Left renal pelvis (tissue), 4 donors: ENCODE measurements at regions not wholly inside any gene's neighbourhood (a gene's known extent, or its start where the extent isn't known, plus 50 kb on each side); places are given as distances from the start of the nearest gene placed in this dataset.

Experiments used
- DNase-seq, 4 donors: peaks; one replicate each; pipeline ENCODE4 v3.0.0-alpha.2; 2013; ENCODE audit warnings: low read depth in 4 of 4, low spot score in 3 of 4

- no peak for DNase-seq
Measured at GRCh38 chr9:84393266-84393950, 52.9 kb upstream of the SLC28A3 start.

DNA sequence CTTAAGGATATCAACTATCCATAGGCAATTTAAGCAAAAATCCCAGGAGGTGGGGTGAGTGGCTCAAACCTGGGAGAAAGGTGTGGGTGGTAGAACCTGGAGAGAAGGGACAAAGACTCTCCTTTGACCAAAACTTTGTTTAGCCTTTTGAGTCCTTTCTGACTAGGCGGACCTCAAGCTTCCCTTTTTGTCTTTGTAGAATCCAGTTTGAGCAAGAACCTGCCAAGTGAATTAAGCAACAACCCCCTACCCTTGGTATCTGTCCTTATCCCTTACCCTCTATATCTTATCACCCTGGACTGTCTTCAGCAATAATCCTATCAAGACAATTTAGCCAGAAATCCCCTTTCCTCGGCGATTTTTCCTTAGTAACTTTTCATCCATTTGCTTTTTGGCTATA, 53.5 kb upstream of the SLC28A3 start:
- DNase-seq, result no peak

- DNase-seq, result peak; percentile 42 to 77 (median 70)
Measured at GRCh38 chr9:84397151-84397728, 56.7 kb upstream of the SLC28A3 start.

DNA sequence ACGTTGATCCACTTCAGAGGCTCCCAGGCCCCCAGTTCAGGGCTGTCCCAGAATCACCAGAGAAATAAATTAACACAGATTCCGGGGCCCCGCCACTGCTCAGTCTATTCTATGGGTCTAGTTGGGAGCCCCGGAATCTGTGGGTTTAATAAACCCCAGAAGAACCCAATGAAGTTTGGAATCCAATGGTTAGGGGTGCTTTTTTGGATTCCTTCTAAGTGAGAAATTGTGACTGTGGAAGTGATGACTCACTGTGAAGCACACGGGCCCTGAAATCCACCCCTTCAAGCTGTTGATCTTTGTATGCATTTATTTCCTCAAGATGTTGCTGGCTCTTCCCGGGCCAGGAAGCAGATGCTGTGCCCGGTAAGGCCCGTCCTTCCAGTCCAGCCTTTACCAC, 57.3 kb upstream of the SLC28A3 start:
- no peak for DNase-seq

- no peak for DNase-seq
Measured at GRCh38 chr9:84402517-84402916, 62.0 kb upstream of the SLC28A3 start.

GRCh38 chr9:84403288-84403687, 62.7 kb upstream of the SLC28A3 start:
- no peak for DNase-seq

DNA sequence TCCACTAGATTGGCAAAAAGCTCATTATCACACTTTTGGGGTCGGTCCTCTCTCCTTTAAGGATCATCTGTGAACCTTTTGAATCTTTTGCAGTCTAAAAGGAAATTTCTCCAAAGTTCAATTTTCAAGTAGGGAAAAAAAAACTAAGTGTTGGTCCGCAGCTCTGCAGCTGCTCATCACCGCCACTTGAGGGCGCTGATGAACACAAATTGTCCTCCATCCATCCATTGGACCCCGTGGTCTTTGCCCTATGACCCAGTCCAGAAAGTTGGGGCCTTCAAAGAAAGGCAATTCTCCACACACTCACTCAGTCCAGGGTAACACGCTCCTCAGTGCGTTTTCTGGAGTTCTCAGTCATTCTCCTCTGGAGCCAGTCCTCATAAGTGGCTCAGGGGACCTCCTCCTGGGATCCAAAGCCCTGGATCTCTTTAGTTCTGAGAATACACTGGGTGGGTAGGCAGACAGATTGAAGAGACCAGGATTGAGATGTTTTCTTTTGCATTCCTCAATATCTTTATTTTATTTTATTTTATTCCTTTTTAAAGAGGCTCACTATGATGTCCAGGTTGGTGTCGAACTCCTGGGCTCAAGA, 63.6 kb upstream of the SLC28A3 start:
- DNase-seq, result no peak

- DNase-seq, result no peak
Measured at GRCh38 chr9:84405667-84406066, 65.1 kb upstream of the SLC28A3 start.

DNA sequence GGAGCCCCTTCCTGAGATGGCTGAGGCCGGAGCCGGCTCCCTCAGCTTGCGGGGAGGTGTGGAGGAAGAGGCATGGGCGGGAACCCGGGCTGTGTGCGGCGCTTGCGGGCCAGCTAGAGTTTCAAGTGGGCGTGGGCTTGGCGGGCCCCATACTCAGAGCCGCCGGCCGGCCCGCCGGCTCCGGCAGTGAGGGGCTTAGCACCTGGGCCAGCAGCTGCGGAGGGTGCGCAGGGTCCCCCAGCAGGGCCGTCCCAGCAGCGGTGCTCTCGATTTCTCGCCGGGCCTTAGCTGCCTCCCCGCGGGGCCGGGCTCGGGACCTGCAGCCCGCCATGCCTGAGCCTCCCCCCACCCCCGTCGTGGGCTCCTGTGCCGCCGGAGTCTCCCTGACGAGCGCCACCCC, 67.9 kb upstream of the SLC28A3 start:
- no peak for DNase-seq

- DNase-seq, result no peak
Measured at GRCh38 chr9:84411683-84412267, 71.2 kb upstream of the SLC28A3 start.

DNA sequence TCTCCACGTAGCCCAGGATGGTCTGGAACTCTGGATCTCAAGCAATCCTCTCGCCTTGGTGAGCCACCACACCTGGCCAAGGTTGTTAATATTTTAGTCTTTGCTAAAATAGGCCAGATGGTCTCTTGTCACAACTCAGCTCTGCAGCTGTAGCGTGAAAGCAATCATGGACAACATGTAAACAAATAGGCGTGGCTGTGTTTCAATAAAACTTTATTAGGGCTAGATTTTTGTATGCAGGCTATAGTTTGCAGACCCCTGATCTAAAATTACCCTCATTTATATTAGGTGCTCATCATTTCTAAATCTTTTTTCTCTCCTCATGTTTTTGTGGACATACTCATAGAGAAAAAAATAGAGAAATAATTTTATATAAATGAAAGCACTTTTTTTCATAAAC, 72.1 kb upstream of the SLC28A3 start:
- no peak for DNase-seq

DNA sequence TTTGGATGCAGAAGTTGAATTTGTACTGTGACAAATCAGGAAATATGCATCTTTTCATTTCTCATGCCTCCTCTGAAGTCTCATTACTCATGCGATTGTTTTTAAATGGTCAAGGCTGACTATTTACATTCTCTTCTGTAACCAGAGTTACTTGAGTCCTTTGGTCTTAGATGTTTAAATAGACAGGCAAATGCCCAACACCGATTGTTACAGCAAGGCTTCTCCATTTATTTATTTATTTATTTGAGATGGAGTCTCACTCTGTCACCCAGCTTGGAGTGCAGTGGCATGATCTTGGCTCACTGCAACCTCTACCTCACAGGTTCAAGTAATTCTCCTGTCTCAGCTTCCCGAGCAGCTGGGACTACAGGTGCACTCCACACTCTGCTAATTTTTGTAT, 72.7 kb upstream of the SLC28A3 start:
- no peak for DNase-seq

DNA sequence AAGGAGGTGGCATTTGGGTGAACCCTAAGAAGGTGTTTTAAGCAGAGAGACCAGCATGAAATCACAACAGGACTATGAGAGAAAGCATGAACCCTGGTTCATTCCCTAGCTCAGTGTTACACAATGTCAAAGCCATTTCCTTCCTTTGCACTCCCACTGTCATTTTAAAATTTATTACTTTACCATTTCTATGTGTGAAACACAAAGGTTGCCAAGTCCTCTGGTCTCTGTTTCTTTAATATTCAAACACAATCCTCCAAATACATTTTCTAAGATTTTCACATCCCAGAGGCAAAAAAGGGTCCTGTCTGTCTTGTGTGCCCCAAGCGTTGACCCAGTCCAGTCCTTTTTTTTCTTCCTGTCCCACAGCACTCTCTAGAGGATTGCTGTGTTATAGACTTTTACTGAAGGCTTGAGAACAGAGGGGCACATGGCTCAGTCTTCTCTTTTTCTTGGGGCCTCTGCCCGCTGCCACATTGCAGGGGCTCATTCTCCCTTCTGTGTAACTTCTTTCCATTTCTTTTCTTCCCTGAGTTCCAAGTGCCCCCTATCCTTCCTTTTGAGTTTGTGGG, 78.6 kb upstream of the SLC28A3 start:
- DNase-seq, result no peak

- no peak for DNase-seq
Measured at GRCh38 chr9:84424931-84425330, 84.4 kb upstream of the SLC28A3 start.

GRCh38 chr9:84432746-84433145, 92.2 kb upstream of the SLC28A3 start:
- DNase-seq, result no peak

DNA sequence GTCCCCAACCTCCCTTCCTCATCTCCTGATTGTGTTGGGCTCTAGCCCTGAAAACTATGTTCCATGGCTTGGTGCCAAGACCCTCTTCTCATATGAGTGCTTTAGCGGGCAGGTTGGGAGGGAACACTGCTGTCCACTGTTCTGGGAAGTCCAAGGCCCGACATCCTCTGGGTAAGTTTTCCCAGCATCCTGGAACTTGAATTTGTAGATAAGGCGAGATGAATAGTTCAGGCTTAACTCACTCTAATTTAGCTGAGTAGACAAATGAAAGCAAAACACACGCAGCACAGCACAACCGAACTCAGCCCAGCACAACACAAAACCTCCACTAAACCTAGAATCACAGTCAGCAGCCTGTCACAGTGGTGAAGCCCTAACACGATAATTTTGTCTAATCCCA, 95.3 kb upstream of the SLC28A3 start:
- DNase-seq, result no peak

- no peak for DNase-seq
Measured at GRCh38 chr9:84436386-84437109, 96.0 kb upstream of the SLC28A3 start.

DNA sequence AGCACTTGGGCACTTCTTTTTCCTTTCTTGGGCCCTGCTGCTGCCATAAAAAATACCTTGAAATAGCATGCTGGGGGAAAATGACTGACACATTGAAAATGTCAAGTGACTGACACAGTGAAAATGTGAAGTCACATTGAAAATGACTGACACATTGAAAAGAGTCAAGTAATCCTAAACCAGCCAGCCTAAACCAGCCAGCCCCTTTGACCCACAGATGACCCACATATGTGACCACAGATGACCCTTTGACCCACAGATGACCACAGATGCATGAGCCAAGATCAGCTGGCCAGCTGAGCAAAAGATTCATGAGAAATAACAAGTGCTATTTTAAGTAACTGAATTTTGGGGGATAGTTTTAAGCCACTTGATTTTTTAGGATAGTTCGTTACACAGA, 97.8 kb upstream of the SLC28A3 start:
- DNase-seq, result no peak

DNA sequence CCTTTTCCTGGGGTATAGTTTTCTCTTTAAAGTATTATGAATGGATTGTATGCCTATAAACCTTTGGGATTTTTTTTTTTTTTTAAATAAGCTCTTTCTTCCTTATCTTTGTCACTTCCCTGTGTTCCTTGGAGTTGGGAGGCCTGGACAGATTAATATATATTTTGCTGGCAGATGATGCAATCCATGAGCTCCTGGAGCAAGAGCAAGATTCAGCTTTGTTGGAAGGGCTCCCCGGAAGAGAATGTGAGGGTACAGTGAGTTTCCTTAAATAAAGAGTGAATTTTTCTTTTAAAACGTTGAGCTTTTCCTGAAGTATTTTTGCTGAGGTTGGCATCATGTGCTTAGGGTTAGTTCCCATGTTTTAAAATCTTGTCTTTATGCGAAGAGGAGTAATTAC, 98.7 kb upstream of the SLC28A3 start:
- no peak for DNase-seq

DNA sequence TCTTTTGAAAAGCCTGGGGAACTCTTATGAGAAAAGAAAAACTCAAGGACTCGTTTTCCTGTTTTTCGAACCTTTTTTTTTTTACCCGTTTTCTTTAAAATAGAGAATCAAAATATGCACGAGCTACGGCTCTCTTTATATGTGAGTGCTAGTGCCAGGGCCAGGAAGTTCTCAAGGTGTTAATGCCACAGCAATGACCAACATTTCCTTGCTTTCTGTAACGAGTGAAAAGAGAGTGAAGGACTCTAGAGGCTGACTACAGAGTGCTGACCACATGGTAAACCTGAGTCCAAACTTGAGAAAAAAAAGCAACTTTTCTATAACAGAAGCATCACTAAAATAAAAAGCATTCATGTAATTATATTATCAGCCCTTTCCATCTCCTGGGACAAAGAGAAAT, 102.2 kb upstream of the SLC28A3 start:
- no peak for DNase-seq

DNA sequence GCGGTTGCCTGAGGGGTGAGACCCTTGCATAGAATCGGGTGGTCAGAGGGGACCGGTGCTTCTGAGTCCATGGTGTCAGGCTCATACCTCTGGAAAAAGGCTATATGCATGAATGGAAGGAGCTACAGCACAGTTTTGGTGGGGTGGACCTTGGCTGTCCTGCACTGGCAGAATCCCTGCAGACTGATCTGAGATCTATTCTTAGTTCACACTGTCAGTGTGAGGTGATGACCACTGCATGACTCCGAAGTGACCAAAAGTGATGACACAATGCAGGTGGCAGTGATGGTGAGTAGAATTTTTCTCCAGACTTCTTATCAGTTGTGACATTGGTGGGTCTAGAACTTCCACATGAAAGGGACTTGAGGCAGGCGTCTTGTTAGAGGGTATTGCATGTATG, 105.2 kb upstream of the SLC28A3 start:
- DNase-seq, result no peak
